ENCODE measurements at regions not wholly inside any gene's neighbourhood (a gene's known extent, or its start where the extent isn't known, plus 50 kb on each side); places are given as distances from the start of the nearest gene placed in this dataset.

GRCh38 chr10:10796061-10796773, 221.5 kb upstream of the CELF2 start:
- no peak for ATAC-seq
- WGBS (ENCODE audit: insufficient coverage, insufficient replicate concordance, low lambda C conversion rate, missing lambda C conversion rate) = 33% methylated on average over 8 of the region's 8 CpGs
- ChIA-PET RAD21 (ENCODE audit: unreplicated experiment) (no interaction called here), POLR2A (no interaction called here), SMC1A (ENCODE audit: uncharacterized antibody, unreplicated experiment) (no interaction called here), CTCF (no interaction called here)
- FAIRE-seq = no peak
- no peak overlapping the region for H3K27ac ChIP-seq (ENCODE audit: control insufficient read depth, insufficient read depth)
- H3K9ac ChIP-seq (ENCODE audit: control insufficient read depth, insufficient read depth, low read length) = no peak overlapping the region
- H3K4me1 ChIP-seq (ENCODE audit: control insufficient read depth, insufficient read depth, low read length) = no peaks in the 10 kb centered on the region
- intact Hi-C loops (cut with micrococcal nuclease; ENCODE audit: unreplicated experiment) = no loop called here
- no peak overlapping the region for H3K4me2 ChIP-seq (ENCODE audit: control insufficient read depth, insufficient read depth)
- H3K9me3 ChIP-seq (replicated peaks; ENCODE audit: control insufficient read depth, insufficient read depth, low read length) = no peaks in the 10 kb centered on the region
- no peaks in the 10 kb centered on the region for H3K36me3 ChIP-seq (ENCODE audit: control insufficient read depth in 2 of 2, insufficient read depth in 2 of 2, low read length in 1 of 2)
- BruUV-seq (replicated peaks) = no TSS peak
- no peaks in the 10 kb centered on the region for H4K20me1 ChIP-seq (ENCODE audit: control insufficient read depth, insufficient read depth)
- in situ Hi-C loops (cut with MboI) = no loop called here
- TF ChIP-seq NFIC (IDR thresholded peaks at IDR 0.05; ENCODE audit: low read depth, low read length) = no peak
- no peak for TF ChIP-seq MTA3 (IDR thresholded peaks at IDR 0.05; ENCODE audit: borderline replicate concordance, low read length)
- no peak for TF ChIP-seq GATAD2B (conservative IDR thresholded peaks at IDR 0.05; ENCODE audit: low read depth)
- TF ChIP-seq PKNOX1 (IDR thresholded peaks at IDR 0.05) = no peak
- H3K79me2 ChIP-seq (ENCODE audit: control insufficient read depth, insufficient read depth, low read length) = no peaks in the 10 kb centered on the region
- no peak for DNase-seq (ENCODE audit: low read depth, low spot score)
- no peak overlapping the region for H2AFZ ChIP-seq (ENCODE audit: control insufficient read depth, low read depth, low read length)
- H3K27me3 ChIP-seq (replicated peaks in 1 of 2; ENCODE audit: control insufficient read depth in 2 of 2, insufficient read depth in 2 of 2, low read length in 1 of 2) = no peaks in the 10 kb centered on the region; a peak in 2 of 4 replicates
- H3K4me3 ChIP-seq = no peak overlapping the region

GRCh38 chr10:10796774-10797415, 220.8 kb upstream of the CELF2 start:
- no peaks in the 10 kb centered on the region for H3K36me3 ChIP-seq (ENCODE audit: control insufficient read depth in 2 of 2, insufficient read depth in 2 of 2, low read length in 1 of 2)
- in situ Hi-C loops (cut with MboI) (no loop called here), intact Hi-C loops (cut with micrococcal nuclease; ENCODE audit: unreplicated experiment) (no loop called here)
- H3K4me2 ChIP-seq (ENCODE audit: control insufficient read depth, insufficient read depth) = no peak overlapping the region
- no peak overlapping the region for H3K9ac ChIP-seq (ENCODE audit: control insufficient read depth, insufficient read depth, low read length)
- ChIA-PET POLR2A (interaction anchor here (0.7 kb wide), 2 partner anchors 67 to 159 kb away, joined by 3 to 4 read pairs; no protein-coding TSS in a partner anchor), RAD21 (ENCODE audit: unreplicated experiment) (no interaction called here), CTCF (no interaction called here), SMC1A (ENCODE audit: uncharacterized antibody, unreplicated experiment) (no interaction called here)
- H2AFZ ChIP-seq (ENCODE audit: control insufficient read depth, low read depth, low read length) = no peak overlapping the region
- no TSS peak for BruUV-seq (replicated peaks)
- FAIRE-seq = no peak
- no peaks in the 10 kb centered on the region for H3K4me1 ChIP-seq (ENCODE audit: control insufficient read depth, insufficient read depth, low read length)
- H3K79me2 ChIP-seq (ENCODE audit: control insufficient read depth, insufficient read depth, low read length) = no peaks in the 10 kb centered on the region
- H4K20me1 ChIP-seq (ENCODE audit: control insufficient read depth, insufficient read depth) = no peaks in the 10 kb centered on the region
- no peak for ATAC-seq
- no peak overlapping the region for H3K27ac ChIP-seq (ENCODE audit: control insufficient read depth, insufficient read depth)
- H3K27me3 ChIP-seq (replicated peaks in 1 of 2; ENCODE audit: control insufficient read depth in 2 of 2, insufficient read depth in 2 of 2, low read length in 1 of 2) = no peaks in the 10 kb centered on the region; a peak in 2 of 4 replicates
- H3K9me3 ChIP-seq (replicated peaks; ENCODE audit: control insufficient read depth, insufficient read depth, low read length) = no peaks in the 10 kb centered on the region
- no peak for DNase-seq (ENCODE audit: low read depth, low spot score)
- no peak overlapping the region for H3K4me3 ChIP-seq
- WGBS (ENCODE audit: insufficient coverage, insufficient replicate concordance, low lambda C conversion rate, missing lambda C conversion rate) = 9% methylated on average over 6 of the region's 6 CpGs
- TF ChIP-seq NR2C1 (IDR thresholded peaks at IDR 0.05) (no peak), ZBTB4 (CRISPR knock-in tag; IDR thresholded peaks at IDR 0.05) (no peak), EZH2 (IDR thresholded peaks at IDR 0.05; ENCODE audit: borderline replicate concordance, control insufficient read depth, low read depth, low read length) (no peak), TBL1XR1 (IDR thresholded peaks at IDR 0.05; ENCODE audit: low read depth, low read length) (no peak), HCFC1 (IDR thresholded peaks at IDR 0.05; ENCODE audit: low read length) (no peak), DPF2 (IDR thresholded peaks at IDR 0.05) (no peak), RUNX3 (IDR thresholded peaks at IDR 0.05; ENCODE audit: low read length) (no peak), SP1 (IDR thresholded peaks at IDR 0.05; ENCODE audit: low read depth, low read length) (no peak)
